IMR-90 (cell line): ENCODE measurements at regions not wholly inside any gene's neighbourhood (a gene's known extent, or its start where the extent isn't known, plus 50 kb on each side); places are given as distances from the start of the nearest gene placed in this dataset.

Source experiments
- ATAC-seq: fragments of 200-7000 bp; cut with Tn5 transposase; 2 replicates; pipeline ENCODE4 v1.9.1; 2020; ENCODE audit warnings: low read depth, mild to moderate bottlenecking, moderate library complexity
- BruUV-seq: library from RNA; stranded (reverse); fragments of 400-500 nt; replicated peaks from 2 replicates; lab custom pipeline; 2021; lab: Mats Ljungman, UMichigan
- CTCF ChIA-PET: fragments of 300-600 bp; formaldehyde crosslinking; extraction: SDS; loops from one replicate; lab custom pipeline; 2021; ENCODE audit warnings: antibody characterized with exemption; lab: Yijun Ruan, JAX
- POLR2A ChIA-PET: fragments of 300-600 bp; sonication (Branson Sonifier 250); formaldehyde crosslinking; loops from one replicate; lab custom pipeline; 2022; ENCODE audit warnings: antibody characterized with exemption; ENCODE audit not compliant: unreplicated experiment; lab: Charles Lee
- DNase-seq: peaks from one replicate; pipeline ENCODE4 v3.0.0; 2013
- H2AFZ ChIP-seq: replicated peaks from 2 replicates; pipeline ENCODE3; 2013; ENCODE audit warnings: low read length, mild to moderate bottlenecking; ENCODE audit not compliant: poor library complexity
- H2AK5ac ChIP-seq: 2 replicates; pipeline ENCODE4 v1.6.1; 2013; ENCODE audit warnings: low read depth, low read length, inconsistent platforms
- H2AK9ac ChIP-seq: replicated peaks from 2 replicates; pipeline ENCODE3; 2013; ENCODE audit warnings: mild to moderate bottlenecking, low read depth, low read length, moderate library complexity; ENCODE audit not compliant: poor library complexity
- H2BK120ac ChIP-seq: 2 replicates; pipeline ENCODE4 v1.6.1; 2013; ENCODE audit warnings: low read depth, low read length, inconsistent platforms
- H2BK15ac ChIP-seq: 3 replicates; pipeline ENCODE4 v1.6.1; 2013; ENCODE audit warnings: low read depth, low read length, inconsistent platforms
- H2BK20ac ChIP-seq: 2 replicates; pipeline ENCODE4 v1.6.1; 2013; ENCODE audit warnings: low read depth, mild to moderate bottlenecking, inconsistent platforms, low read length, moderate library complexity
- H2BK5ac ChIP-seq: 2 replicates; pipeline ENCODE4 v1.6.1; 2013; ENCODE audit warnings: mild to moderate bottlenecking, low read depth, low read length, inconsistent platforms; ENCODE audit not compliant: poor library complexity, severe bottlenecking
- H3K14ac ChIP-seq: replicated peaks from 2 replicates; pipeline ENCODE4 v1.6.1; 2013; ENCODE audit warnings: low read depth, low read length, inconsistent platforms
- H3K18ac ChIP-seq: 2 replicates; pipeline ENCODE4 v1.6.1; 2013; ENCODE audit warnings: low read depth, low read length, control low read depth
- H3K23ac ChIP-seq: 2 replicates; pipeline ENCODE4 v1.6.1; 2013; ENCODE audit warnings: low read depth, low read length, inconsistent platforms
- H3K27ac ChIP-seq: 2 replicates; pipeline ENCODE4 v1.5.1; 2013; ENCODE audit warnings: mild to moderate bottlenecking, control low read depth, low read length; ENCODE audit not compliant: insufficient read depth
- H3K27me3 ChIP-seq: 2 replicates; pipeline ENCODE4 v1.6.1; 2013; ENCODE audit warnings: low read length; ENCODE audit not compliant: control insufficient read depth, insufficient read depth
- H3K36me3 ChIP-seq: 2 replicates; pipeline ENCODE4 v1.6.1; 2013; ENCODE audit warnings: low read length, mixed read lengths; ENCODE audit not compliant: control insufficient read depth, insufficient read depth
- H3K4ac ChIP-seq: 2 replicates; pipeline ENCODE4 v1.6.1; 2013; ENCODE audit warnings: low read depth, low read length, inconsistent platforms
- H3K4me1 ChIP-seq: 2 replicates; pipeline ENCODE4 v1.6.1; 2013; ENCODE audit warnings: low read length, mixed read lengths; ENCODE audit not compliant: control insufficient read depth, insufficient read depth
- H3K4me2 ChIP-seq: 2 replicates; pipeline ENCODE4 v1.6.1; 2013; ENCODE audit warnings: low read depth, mild to moderate bottlenecking, control low read depth, low read length, moderate library complexity
- H3K4me3 ChIP-seq: 2 replicates; pipeline ENCODE4 v1.5.1; 2013; ENCODE audit warnings: low read depth, mild to moderate bottlenecking, control low read depth, low read length, moderate library complexity; ENCODE audit not compliant: insufficient read depth
- H3K56ac ChIP-seq: 2 replicates; pipeline ENCODE4 v1.6.1; 2013; ENCODE audit warnings: low read length, inconsistent platforms; ENCODE audit not compliant: insufficient read depth; ENCODE audit errors: extremely low read depth
- H3K79me1 ChIP-seq, 2 experiments: 2 replicates each; pipeline ENCODE4 v1.6.1; 2013; ENCODE audit warnings: low read length in 2 of 2, inconsistent platforms in 1 of 2, low read depth in 1 of 2
- H3K9ac ChIP-seq: 2 replicates; pipeline ENCODE4 v1.6.1; 2013; ENCODE audit warnings: low read depth, low read length, control low read depth
- H3K9me1 ChIP-seq: 2 replicates; pipeline ENCODE4 v1.6.1; 2013; ENCODE audit warnings: low read length, inconsistent platforms; ENCODE audit not compliant: insufficient read depth
- H3K9me3 ChIP-seq: 2 replicates; pipeline ENCODE4 v1.6.1; 2013; ENCODE audit warnings: low read length; ENCODE audit not compliant: control insufficient read depth, insufficient read depth
- H4K20me1 ChIP-seq: 2 replicates; pipeline ENCODE4 v1.6.1; 2013; ENCODE audit warnings: low read length, inconsistent platforms; ENCODE audit not compliant: insufficient read depth
- H4K5ac ChIP-seq: 2 replicates; pipeline ENCODE4 v1.6.1; 2013; ENCODE audit warnings: mild to moderate bottlenecking, low read depth, low read length, control low read depth
- H4K8ac ChIP-seq, 2 experiments: 2 replicates each; pipeline ENCODE4 v1.6.1; 2013; ENCODE audit warnings: low read depth in 2 of 2, low read length in 2 of 2, control low read depth in 1 of 2, inconsistent platforms in 1 of 2
- H4K91ac ChIP-seq: 2 replicates; pipeline ENCODE4 v1.6.1; 2013; ENCODE audit warnings: low read depth, low read length, inconsistent platforms; ENCODE audit not compliant: insufficient read depth
- CHD1 ChIP-seq: IDR thresholded peaks from 2 replicates; pipeline ENCODE4 v1.6.1; 2012; ENCODE audit warnings: low read depth, low read length, improper control_type of control experiment
- FOS ChIP-seq: fragments of 150-350 bp; IDR thresholded peaks from 2 replicates; pipeline ENCODE4 v1.6.1; 2016; ENCODE audit warnings: low read depth, low read length
- MAZ ChIP-seq: IDR thresholded peaks from 2 replicates; pipeline ENCODE4 v1.6.1; 2012; ENCODE audit warnings: low read depth, mild to moderate bottlenecking, low read length, improper control_type of control experiment, moderate library complexity, borderline replicate concordance
- MXI1 ChIP-seq: IDR thresholded peaks from 2 replicates; pipeline ENCODE4 v1.6.1; 2012; ENCODE audit warnings: low read depth, mild to moderate bottlenecking, low read length, moderate library complexity, borderline replicate concordance
- NFE2L2 ChIP-seq: fragments of 150-350 bp; IDR thresholded peaks from 2 replicates; pipeline ENCODE4 v1.6.1; 2016; ENCODE audit warnings: low read depth, mild to moderate bottlenecking, low read length
- POLR2A ChIP-seq: IDR thresholded peaks from 2 replicates; pipeline ENCODE4 v1.6.1; 2012; ENCODE audit warnings: mild to moderate bottlenecking, low read depth, low read length
- RAD21 ChIP-seq: IDR thresholded peaks from 2 replicates; pipeline ENCODE4 v1.6.1; 2012; ENCODE audit warnings: low read length, improper control_type of control experiment
- USF2 ChIP-seq: fragments of 150-350 bp; IDR thresholded peaks from 2 replicates; pipeline ENCODE4 v1.6.1; 2017; ENCODE audit warnings: mild to moderate bottlenecking, antibody characterized with exemption, low read length, low read depth
- WGBS, 2 experiments: methylation state at CpG; one replicate each; pipeline versions ENCODE4 v1.1.5 to v1.1.7; 2013; ENCODE audit warnings: missing lambda C conversion rate in 2 of 2; ENCODE audit not compliant: insufficient read length in 1 of 2; ENCODE audit errors: extremely low coverage in 2 of 2; 5-methylcytosine and 5-hydroxymethylcytosine counted together
- dilution Hi-C: fragments of 300-500 bp; cut with HindIII; formaldehyde crosslinking; loops from one replicate; pipeline ENCODE4 v1.14.3; 2018; ENCODE audit warnings: low sequenced_read_pairs; ENCODE audit not compliant: unreplicated experiment
- in situ Hi-C: fragments of 300-500 bp; cut with MboI; formaldehyde crosslinking; loops from 3 replicates; pipeline ENCODE4 v1.14.3; 2019; ENCODE audit warnings: low sequenced_read_pairs, inconsistent platforms, mixed read lengths
- intact Hi-C: fragments of 100-400 bp; cut with micrococcal nuclease; formaldehyde crosslinking; loops from 2 replicates; pipeline ENCODE4 v1.10.0; 2022

- Histone ChIP-seq H3K4me1 (no peaks in the 10 kb centered on the region), H3K79me1 (no peaks in the 10 kb centered on the region), H3K4ac (no peak overlapping the region), H3K4me2 (no peak overlapping the region), H3K9me3 (no peaks in the 10 kb centered on the region), H2BK15ac (no peak overlapping the region), H2AK9ac (no peak overlapping the region), H4K20me1 (no peaks in the 10 kb centered on the region), H3K4me3 (no peak overlapping the region), H3K27me3 (no peaks in the 10 kb centered on the region; the same call in 1 of the 2 replicates), H3K27ac (no peak overlapping the region), H3K18ac (no peak overlapping the region), H3K9me1 (no peaks in the 10 kb centered on the region), H2BK20ac (no peak overlapping the region), H4K91ac (no peak overlapping the region), H3K23ac (no peak overlapping the region), H4K8ac (no peak overlapping the region), H3K9ac (no peak overlapping the region), H3K36me3 (no peaks in the 10 kb centered on the region), H3K14ac (no peak overlapping the region), H3K56ac (no peak overlapping the region), H2BK5ac (no peak overlapping the region), H2AFZ (no peak overlapping the region), H2AK5ac (no peak overlapping the region), H4K5ac (no peak overlapping the region), H2BK120ac (no peak overlapping the region)
- in situ Hi-C loops (no loop called here), intact Hi-C loops (no loop called here), dilution Hi-C loops (no loop called here)
- WGBS, 2 experiments: no CpG with 5 or more reads among the region's 2 CpGs
- TF ChIP-seq RAD21 (no peak), FOS (no peak), POLR2A (no peak), USF2 (no peak), MXI1 (no peak), CHD1 (no peak), NFE2L2 (no peak), MAZ (no peak)
- ChIA-PET POLR2A (no interaction called here), CTCF (no interaction called here)
- DNase-seq (no peak), ATAC-seq (no peak)
- BruUV-seq: no TSS peak
Measured at GRCh38 chr10:33493978-33494377, 159.5 kb upstream of the NRP1 start.
